PC-9 (cell line): ENCODE measurements at regions not wholly inside any gene's neighbourhood (a gene's known extent, or its start where the extent isn't known, plus 50 kb on each side); places are given as distances from the start of the nearest gene placed in this dataset.
"Not testable (repeated sequence)": the region's sequence is repeated elsewhere in the genome, so short reads cannot be mapped to it uniquely, and the experiment has no call there.

Experiments used
- BruUV-seq: library from RNA; stranded (reverse); fragments of 400-500 nt; replicated peaks from 2 replicates; lab custom pipeline; 2021; lab: Mats Ljungman, UMichigan
- CTCF ChIA-PET: fragments of 300-600 bp; sonication (Branson Sonifier 250); formaldehyde crosslinking; loops from one replicate; lab custom pipeline; 2022; ENCODE audit warnings: antibody characterized with exemption; lab: Charles Lee
- POLR2A ChIA-PET: fragments of 300-600 bp; sonication (Branson Sonifier 250); formaldehyde crosslinking; loops from one replicate; lab custom pipeline; 2022; ENCODE audit warnings: antibody characterized with exemption; ENCODE audit not compliant: unreplicated experiment; lab: Charles Lee
- DNase-seq, 2 experiments: peaks; one replicate each; pipeline versions ENCODE4 v3.0.0 to v3.0.0-alpha.2; 2015 to 2022; ENCODE audit warnings: mixed read lengths in 1 of 2
- H2AFZ ChIP-seq: fragments of 200-600 bp; sonication (generic); 2 replicates; pipeline ENCODE4 v1.8.1; 2017; ENCODE audit warnings: antibody characterized with exemption
- H3F3A ChIP-seq: fragments of 200-600 bp; sonication (generic); 2 replicates; pipeline ENCODE4 v1.8.1; 2017; ENCODE audit warnings: antibody characterized with exemption, mild to moderate bottlenecking, low read depth; ENCODE audit not compliant: insufficient read depth
- H3K27ac ChIP-seq: fragments of 200-600 bp; sonication (generic); 2 replicates; pipeline ENCODE4 v1.6.1; 2016; ENCODE audit warnings: mixed run types
- H3K27me3 ChIP-seq: fragments of 200-600 bp; sonication (generic); 2 replicates; pipeline ENCODE4 v1.6.1; 2016; ENCODE audit warnings: low read depth, mixed run types; ENCODE audit not compliant: insufficient read depth
- H3K36me3 ChIP-seq: fragments of 200-600 bp; sonication (generic); 2 replicates; pipeline ENCODE4 v1.6.1; 2016; ENCODE audit warnings: low read depth, mixed run types
- H3K4me1 ChIP-seq: fragments of 200-600 bp; sonication (generic); replicated peaks from 2 replicates; pipeline ENCODE4 v1.6.1; 2016; ENCODE audit warnings: mixed run types; ENCODE audit not compliant: insufficient read depth
- H3K4me2 ChIP-seq: fragments of 200-600 bp; sonication (generic); 2 replicates; pipeline ENCODE4 v1.6.1; 2017; ENCODE audit warnings: mixed run types
- H3K4me3 ChIP-seq: fragments of 200-600 bp; sonication (generic); 2 replicates; pipeline ENCODE4 v1.6.1; 2016; ENCODE audit warnings: mixed run types
- H3K79me2 ChIP-seq: fragments of 200-600 bp; sonication (generic); 2 replicates; pipeline ENCODE4 v1.6.1; 2017; ENCODE audit warnings: low read depth, mixed run types
- H3K9me2 ChIP-seq: fragments of 200-600 bp; sonication (generic); 2 replicates; pipeline ENCODE4 v1.8.1; 2017; ENCODE audit warnings: mild to moderate bottlenecking; ENCODE audit not compliant: insufficient read depth
- H3K9me3 ChIP-seq: fragments of 200-600 bp; sonication (generic); 2 replicates; pipeline ENCODE4 v1.8.1; 2016; ENCODE audit warnings: low read depth; ENCODE audit not compliant: insufficient read depth
- H4K20me1 ChIP-seq: fragments of 200-600 bp; sonication (generic); 2 replicates; pipeline ENCODE4 v1.8.1; 2017; ENCODE audit not compliant: insufficient read depth
- intact Hi-C: fragments of 100-400 bp; cut with micrococcal nuclease; formaldehyde crosslinking; loops from one replicate; pipeline ENCODE4 v1.10.0; 2022; ENCODE audit not compliant: unreplicated experiment

- H3K9me2 ChIP-seq, H3K27ac ChIP-seq, H3K4me3 ChIP-seq, H3F3A ChIP-seq, H3K36me3 ChIP-seq, DNase-seq, H2AFZ ChIP-seq, intact Hi-C loops, POLR2A ChIA-PET, CTCF ChIA-PET, H3K4me2 ChIP-seq, H3K9me3 ChIP-seq, H3K4me1 ChIP-seq, BruUV-seq, H3K79me2 ChIP-seq, H4K20me1 ChIP-seq: not testable (repeated sequence)
- H3K27me3 ChIP-seq: peaks cover 22% of the 10 kb centered on the region
These were observed 194.6 kb downstream of the TMEM121 start for GRCh38 chr14:105720852-105721601.

DNA sequence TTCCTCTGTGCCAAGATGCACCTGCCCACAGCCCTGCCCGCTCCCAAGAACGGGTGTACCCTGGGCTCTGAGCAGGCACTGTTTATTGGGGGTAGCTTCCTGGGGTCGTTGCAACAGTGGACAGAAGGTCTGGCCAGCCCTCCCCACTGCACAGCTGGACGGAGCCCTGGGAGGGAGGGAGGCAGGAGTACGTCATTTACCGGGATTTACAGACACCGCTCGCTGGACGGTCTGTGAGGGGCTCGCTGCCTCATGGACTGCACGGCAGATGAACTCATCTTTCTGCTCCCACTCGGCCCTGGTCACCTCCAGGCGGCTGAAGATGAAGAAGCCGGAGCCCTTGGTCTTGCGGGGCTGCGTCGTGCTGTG, 195.2 kb downstream of the TMEM121 start:
- H3K4me1 ChIP-seq, H3K9me3 ChIP-seq, H3F3A ChIP-seq, POLR2A ChIA-PET, H2AFZ ChIP-seq, H3K4me3 ChIP-seq, CTCF ChIA-PET, H3K27ac ChIP-seq, H3K9me2 ChIP-seq, H3K79me2 ChIP-seq, H3K36me3 ChIP-seq, BruUV-seq, DNase-seq, H4K20me1 ChIP-seq, H3K4me2 ChIP-seq, intact Hi-C loops: not testable (repeated sequence)
- peaks cover 22% of the 10 kb centered on the region for H3K27me3 ChIP-seq

DNA sequence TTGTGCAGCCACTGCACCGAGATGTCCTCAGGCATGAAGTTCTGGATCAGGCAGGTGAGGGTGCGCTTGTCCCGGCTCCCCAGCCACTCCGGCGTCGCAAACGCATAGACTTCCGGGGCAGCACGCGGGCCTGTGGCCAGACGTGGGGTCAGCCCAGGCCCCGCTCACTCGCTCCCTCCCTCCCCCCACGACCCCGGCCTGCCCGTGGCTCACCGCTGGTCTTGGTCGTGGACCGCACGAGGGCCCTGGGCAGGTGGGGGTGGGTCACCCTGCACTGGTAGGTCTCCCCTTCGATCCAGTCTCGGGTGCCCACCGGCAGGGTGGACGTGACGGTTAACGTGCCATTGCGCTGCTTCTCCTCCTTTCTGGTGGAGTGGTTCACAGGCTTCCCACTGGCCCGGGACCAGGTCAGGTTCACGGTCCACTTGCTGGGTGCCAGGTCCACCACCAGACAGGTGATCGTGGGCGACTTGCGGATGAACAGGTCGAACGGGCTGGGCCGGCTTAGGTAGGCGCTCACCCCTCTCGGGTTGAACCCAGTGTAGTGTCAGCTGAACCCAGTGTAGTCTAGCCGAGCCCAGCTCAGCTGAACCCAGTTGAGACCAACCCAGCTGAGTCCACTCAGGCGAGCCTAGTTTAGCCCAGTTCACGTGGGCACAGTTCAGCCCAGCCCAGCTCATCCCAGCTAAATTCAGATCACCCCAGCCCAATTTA, 195.8 kb downstream of the TMEM121 start:
- H3K36me3 ChIP-seq, DNase-seq, H3K4me1 ChIP-seq, H3K27ac ChIP-seq, H2AFZ ChIP-seq, BruUV-seq, H4K20me1 ChIP-seq, CTCF ChIA-PET, H3K9me2 ChIP-seq, H3K79me2 ChIP-seq, H3F3A ChIP-seq, H3K9me3 ChIP-seq, H3K4me3 ChIP-seq, H3K4me2 ChIP-seq, POLR2A ChIA-PET, intact Hi-C loops: not testable (repeated sequence)
- peaks cover 22% of the 10 kb centered on the region for H3K27me3 ChIP-seq

- intact Hi-C loops: not testable (repeated sequence)
These were observed 196.9 kb downstream of the TMEM121 start for GRCh38 chr14:105723271-105723670.

GRCh38 chr14:105723776-105724175, 197.4 kb downstream of the TMEM121 start:
- H3K79me2 ChIP-seq, H3K4me2 ChIP-seq, H3K27ac ChIP-seq, H3K4me1 ChIP-seq, H3K9me3 ChIP-seq, POLR2A ChIA-PET, H3K36me3 ChIP-seq, intact Hi-C loops, H3F3A ChIP-seq, H3K4me3 ChIP-seq, DNase-seq, BruUV-seq, H2AFZ ChIP-seq, H4K20me1 ChIP-seq, CTCF ChIA-PET, H3K9me2 ChIP-seq: not testable (repeated sequence)
- H3K27me3 ChIP-seq: peaks cover 19% of the 10 kb centered on the region

More at GRCh38 chr14:105723271-105723670, 196.9 kb downstream of the TMEM121 start:
- BruUV-seq, H3K4me1 ChIP-seq, H3K9me2 ChIP-seq, H3K27ac ChIP-seq, CTCF ChIA-PET, H3K9me3 ChIP-seq, H3K4me3 ChIP-seq, H2AFZ ChIP-seq, H3K4me2 ChIP-seq, H4K20me1 ChIP-seq, DNase-seq, H3F3A ChIP-seq, H3K36me3 ChIP-seq, POLR2A ChIA-PET, H3K79me2 ChIP-seq: not testable (repeated sequence)
- H3K27me3 ChIP-seq: peaks cover 19% of the 10 kb centered on the region

GRCh38 chr14:105729825-105730368, 203.5 kb downstream of the TMEM121 start:
- H3K27ac ChIP-seq, BruUV-seq, H3K4me2 ChIP-seq, H3K4me1 ChIP-seq, H3K4me3 ChIP-seq, H3K36me3 ChIP-seq, H4K20me1 ChIP-seq, H2AFZ ChIP-seq, POLR2A ChIA-PET, H3F3A ChIP-seq, H3K9me2 ChIP-seq, intact Hi-C loops, DNase-seq, CTCF ChIA-PET, H3K9me3 ChIP-seq, H3K79me2 ChIP-seq: not testable (repeated sequence)
- H3K27me3 ChIP-seq: peaks cover 40% of the 10 kb centered on the region

GRCh38 chr14:105730731-105731130, 204.3 kb downstream of the TMEM121 start:
- H3K4me1 ChIP-seq, H3K27ac ChIP-seq, H3K4me3 ChIP-seq, CTCF ChIA-PET, H3K36me3 ChIP-seq, H4K20me1 ChIP-seq, DNase-seq, H3K9me2 ChIP-seq, H3K4me2 ChIP-seq, H2AFZ ChIP-seq, H3K79me2 ChIP-seq, H3K9me3 ChIP-seq, intact Hi-C loops, POLR2A ChIA-PET, BruUV-seq, H3F3A ChIP-seq: not testable (repeated sequence)
- H3K27me3 ChIP-seq: peaks cover 34% of the 10 kb centered on the region
